ENCODE measurements at regions not wholly inside any gene's neighbourhood (a gene's known extent, or its start where the extent isn't known, plus 50 kb on each side); places are given as distances from the start of the nearest gene placed in this dataset.
"Not testable (repeated sequence)": the region's sequence is repeated elsewhere in the genome, so short reads cannot be mapped to it uniquely, and the experiment has no call there.

- DNase-seq: no peak
- no peak overlapping the region for H3K27ac ChIP-seq
- H3K4me1 ChIP-seq: no peaks in the 10 kb centered on the region
- no peak for ATAC-seq
- no peaks in the 10 kb centered on the region for H3K9me3 ChIP-seq
- intact Hi-C loops (cut with DNase I): no loop called here
- H3K4me3 ChIP-seq: no peak overlapping the region
- no peaks in the 10 kb centered on the region for H3K27me3 ChIP-seq
- TF ChIP-seq CTCF (IDR thresholded peaks at IDR 0.05): no peak
- no peaks in the 10 kb centered on the region for H3K36me3 ChIP-seq
Observed at GRCh38 chr5:136453199-136453598, 87.9 kb upstream of the TRPC7 start.

GRCh38 chr5:136447576-136447975 is 82.2 kb upstream of the TRPC7 start:
- H3K9me3 ChIP-seq; intact Hi-C loops (cut with DNase I); H3K36me3 ChIP-seq; ATAC-seq; H3K4me3 ChIP-seq; H3K27me3 ChIP-seq; DNase-seq; H3K27ac ChIP-seq; H3K4me1 ChIP-seq: not testable (repeated sequence)

GRCh38 chr5:136446565-136446964 is 81.2 kb upstream of the TRPC7 start:
- intact Hi-C loops (cut with DNase I): no loop called here

GRCh38 chr5:136444099-136444498 is 78.8 kb upstream of the TRPC7 start:
- ATAC-seq; H3K4me3 ChIP-seq; DNase-seq; H3K27ac ChIP-seq; H3K4me1 ChIP-seq; H3K36me3 ChIP-seq; H3K27me3 ChIP-seq; H3K9me3 ChIP-seq; intact Hi-C loops (cut with DNase I): not testable (repeated sequence)

More at GRCh38 chr5:136446565-136446964, 81.2 kb upstream of the TRPC7 start:
- Histone ChIP-seq H3K36me3 (no peaks in the 10 kb centered on the region), H3K4me1 (no peaks in the 10 kb centered on the region), H3K27ac (no peak overlapping the region), H3K9me3 (no peaks in the 10 kb centered on the region), H3K27me3 (no peaks in the 10 kb centered on the region), H3K4me3 (no peak overlapping the region)
- DNase-seq (no peak), ATAC-seq (no peak)
- no peak for TF ChIP-seq CTCF (IDR thresholded peaks at IDR 0.05)

- no peaks in the 10 kb centered on the region for H3K27me3 ChIP-seq
- no peaks in the 10 kb centered on the region for H3K9me3 ChIP-seq
- no peaks in the 10 kb centered on the region for H3K36me3 ChIP-seq
- TF ChIP-seq CTCF (IDR thresholded peaks at IDR 0.05): no peak
- H3K27ac ChIP-seq: no peak overlapping the region
- DNase-seq: no peak
- no peak for ATAC-seq
- H3K4me1 ChIP-seq: no peaks in the 10 kb centered on the region
- intact Hi-C loops (cut with DNase I): no loop called here
- H3K4me3 ChIP-seq: no peak overlapping the region
Observed at GRCh38 chr5:136439367-136439766, 74.0 kb upstream of the TRPC7 start.

- H3K27me3 ChIP-seq: no peaks in the 10 kb centered on the region
- H3K9me3 ChIP-seq: no peaks in the 10 kb centered on the region
- DNase-seq (no peak), ATAC-seq (no peak)
- no peaks in the 10 kb centered on the region for H3K36me3 ChIP-seq
- no peak for TF ChIP-seq CTCF (IDR thresholded peaks at IDR 0.05)
- no peak overlapping the region for H3K27ac ChIP-seq
- intact Hi-C loops (cut with DNase I): no loop called here
- no peak overlapping the region for H3K4me3 ChIP-seq
- H3K4me1 ChIP-seq: no peaks in the 10 kb centered on the region
Observed at GRCh38 chr5:136435946-136436543, 70.7 kb upstream of the TRPC7 start.

GRCh38 chr5:136434795-136435194 is 69.5 kb upstream of the TRPC7 start:
- ATAC-seq (no peak), DNase-seq (no peak)
- H3K4me3 ChIP-seq: no peak overlapping the region
- H3K27me3 ChIP-seq: no peaks in the 10 kb centered on the region
- no peaks in the 10 kb centered on the region for H3K9me3 ChIP-seq
- H3K4me1 ChIP-seq: no peaks in the 10 kb centered on the region
- intact Hi-C loops (cut with DNase I): no loop called here
- no peaks in the 10 kb centered on the region for H3K36me3 ChIP-seq
- no peak for TF ChIP-seq CTCF (IDR thresholded peaks at IDR 0.05)
- H3K27ac ChIP-seq: no peak overlapping the region
